HEK293 (cell line): ENCODE measurements at regions not wholly inside any gene's neighbourhood (a gene's known extent, or its start where the extent isn't known, plus 50 kb on each side); places are given as distances from the start of the nearest gene placed in this dataset.

Experiments used
- SCRT1 ChIP-seq: fragments of 450-650 bp; formaldehyde crosslinking; IDR thresholded peaks from 2 replicates; pipeline ENCODE4 v1.5.1; 2016; ENCODE audit warnings: missing biosample characterization, missing genetic modification characterization, borderline replicate concordance
- TCF7L2 ChIP-seq: IDR thresholded peaks from 2 replicates; pipeline ENCODE4 v1.6.1; 2011; ENCODE audit warnings: low read depth, mild to moderate bottlenecking, inconsistent platforms, low read length, moderate library complexity, borderline replicate concordance
- ZNF610 ChIP-seq: fragments of 450-650 bp; formaldehyde crosslinking; IDR thresholded peaks from 2 replicates; pipeline ENCODE4 v1.5.1; 2016; ENCODE audit warnings: missing biosample characterization, missing genetic modification characterization, borderline replicate concordance
- TF ChIP-seq, protein P1 (sequence below): fragments of 450-650 bp; formaldehyde crosslinking; IDR thresholded peaks from 2 replicates; pipeline ENCODE4 v1.5.1; 2016; ENCODE audit warnings: missing biosample characterization, missing genetic modification characterization

DNA sequence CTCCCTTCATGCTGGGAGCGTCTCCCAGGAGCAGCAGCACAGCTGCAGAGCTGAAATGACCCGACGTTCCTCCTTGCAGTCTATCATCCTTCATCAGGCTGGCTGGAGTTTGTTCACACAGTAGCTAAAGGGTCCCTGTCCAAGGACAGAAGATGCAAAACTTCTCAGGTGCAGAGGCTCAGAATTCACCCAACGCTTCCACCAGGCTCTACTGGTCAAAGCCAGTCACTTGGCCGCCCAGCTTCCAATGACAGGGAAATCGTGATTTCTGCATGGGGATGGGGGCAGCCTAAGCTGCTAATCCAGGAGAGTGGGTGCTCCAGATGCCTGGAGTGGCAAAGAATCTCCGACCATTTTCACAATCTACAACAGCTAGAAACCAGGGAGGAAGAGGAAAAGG, 97.0 kb upstream of the SALL3 start:
- TF ChIP-seq, protein P1, sequence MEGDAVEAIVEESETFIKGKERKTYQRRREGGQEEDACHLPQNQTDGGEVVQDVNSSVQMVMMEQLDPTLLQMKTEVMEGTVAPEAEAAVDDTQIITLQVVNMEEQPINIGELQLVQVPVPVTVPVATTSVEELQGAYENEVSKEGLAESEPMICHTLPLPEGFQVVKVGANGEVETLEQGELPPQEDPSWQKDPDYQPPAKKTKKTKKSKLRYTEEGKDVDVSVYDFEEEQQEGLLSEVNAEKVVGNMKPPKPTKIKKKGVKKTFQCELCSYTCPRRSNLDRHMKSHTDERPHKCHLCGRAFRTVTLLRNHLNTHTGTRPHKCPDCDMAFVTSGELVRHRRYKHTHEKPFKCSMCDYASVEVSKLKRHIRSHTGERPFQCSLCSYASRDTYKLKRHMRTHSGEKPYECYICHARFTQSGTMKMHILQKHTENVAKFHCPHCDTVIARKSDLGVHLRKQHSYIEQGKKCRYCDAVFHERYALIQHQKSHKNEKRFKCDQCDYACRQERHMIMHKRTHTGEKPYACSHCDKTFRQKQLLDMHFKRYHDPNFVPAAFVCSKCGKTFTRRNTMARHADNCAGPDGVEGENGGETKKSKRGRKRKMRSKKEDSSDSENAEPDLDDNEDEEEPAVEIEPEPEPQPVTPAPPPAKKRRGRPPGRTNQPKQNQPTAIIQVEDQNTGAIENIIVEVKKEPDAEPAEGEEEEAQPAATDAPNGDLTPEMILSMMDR (tag by site-specific recombination): no peak
- TF ChIP-seq SCRT1 (tag by site-specific recombination): no peak
- TF ChIP-seq ZNF610 (tag by site-specific recombination): no peak
- no peak for TF ChIP-seq TCF7L2
